AG04450 (cell line): ENCODE measurements at regions not wholly inside any gene's neighbourhood (a gene's known extent, or its start where the extent isn't known, plus 50 kb on each side); places are given as distances from the start of the nearest gene placed in this dataset.

Experiments used
- CTCF ChIA-PET: fragments of 300-600, 350-600 bp; formaldehyde crosslinking; extraction: SDS; loops from one replicate; lab custom pipeline; 2022; ENCODE audit warnings: antibody characterized with exemption, inconsistent platforms; lab: Charles Lee
- POLR2A ChIA-PET: fragments of 350-600 bp; formaldehyde crosslinking; extraction: SDS; loops from one replicate; lab custom pipeline; 2021; ENCODE audit warnings: antibody characterized with exemption, inconsistent platforms; lab: Yijun Ruan, JAX
- DNase-seq: peaks from one replicate; pipeline ENCODE4 v3.0.0-alpha.2; 2011; ENCODE audit warnings: low read depth, low spot score
- H3K27ac ChIP-seq: one replicate; pipeline ENCODE4 v1.5.1; 2012; ENCODE audit warnings: low read depth, low read length, control low read depth
- H3K27me3 ChIP-seq: one replicate; pipeline ENCODE4 v1.6.0; 2012; ENCODE audit warnings: low read length; ENCODE audit not compliant: control insufficient read depth, insufficient read depth
- H3K4me3 ChIP-seq: 2 replicates; pipeline ENCODE4 v1.5.1; 2011; ENCODE audit warnings: mild to moderate bottlenecking, low read depth, low read length, control low read depth
- H3K9me3 ChIP-seq: 2 replicates; pipeline ENCODE4 v1.5.1; 2012; ENCODE audit warnings: low read length; ENCODE audit not compliant: control insufficient read depth, insufficient read depth
- TF ChIP-seq, protein P1 (sequence below): IDR thresholded peaks from 2 replicates; pipeline ENCODE4 v1.5.1; 2011; ENCODE audit warnings: low read depth, low read length, control low read depth, inconsistent platforms

DNA sequence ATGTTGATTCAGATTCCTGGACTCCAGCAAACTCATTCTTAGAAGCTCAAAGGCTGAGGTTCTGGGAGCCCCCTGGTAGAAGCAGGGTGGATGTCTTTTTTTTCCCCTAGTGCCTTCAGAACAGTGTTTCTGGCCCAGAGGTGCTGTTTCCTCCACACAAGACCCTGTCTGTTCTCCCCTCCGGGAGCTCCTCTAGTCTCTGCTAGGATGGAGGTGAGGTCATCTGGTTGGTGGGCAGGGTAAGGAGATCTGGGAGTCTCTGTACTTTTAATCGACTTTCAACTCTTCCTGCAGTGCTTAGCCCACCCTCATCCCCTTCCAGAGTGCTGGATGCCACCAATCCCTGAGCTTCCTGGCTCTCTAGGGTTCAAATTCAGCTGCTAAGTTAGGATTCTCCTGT is 192.0 kb downstream of the SH3BP4 start:
- no peak overlapping the region for H3K4me3 ChIP-seq
- TF ChIP-seq, protein P1, sequence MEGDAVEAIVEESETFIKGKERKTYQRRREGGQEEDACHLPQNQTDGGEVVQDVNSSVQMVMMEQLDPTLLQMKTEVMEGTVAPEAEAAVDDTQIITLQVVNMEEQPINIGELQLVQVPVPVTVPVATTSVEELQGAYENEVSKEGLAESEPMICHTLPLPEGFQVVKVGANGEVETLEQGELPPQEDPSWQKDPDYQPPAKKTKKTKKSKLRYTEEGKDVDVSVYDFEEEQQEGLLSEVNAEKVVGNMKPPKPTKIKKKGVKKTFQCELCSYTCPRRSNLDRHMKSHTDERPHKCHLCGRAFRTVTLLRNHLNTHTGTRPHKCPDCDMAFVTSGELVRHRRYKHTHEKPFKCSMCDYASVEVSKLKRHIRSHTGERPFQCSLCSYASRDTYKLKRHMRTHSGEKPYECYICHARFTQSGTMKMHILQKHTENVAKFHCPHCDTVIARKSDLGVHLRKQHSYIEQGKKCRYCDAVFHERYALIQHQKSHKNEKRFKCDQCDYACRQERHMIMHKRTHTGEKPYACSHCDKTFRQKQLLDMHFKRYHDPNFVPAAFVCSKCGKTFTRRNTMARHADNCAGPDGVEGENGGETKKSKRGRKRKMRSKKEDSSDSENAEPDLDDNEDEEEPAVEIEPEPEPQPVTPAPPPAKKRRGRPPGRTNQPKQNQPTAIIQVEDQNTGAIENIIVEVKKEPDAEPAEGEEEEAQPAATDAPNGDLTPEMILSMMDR = no peak
- H3K9me3 ChIP-seq = no peaks in the 10 kb centered on the region
- no peak overlapping the region for H3K27ac ChIP-seq
- ChIA-PET CTCF (interaction anchor here (0.7 to 1.7 kb wide), 3 partner anchors 10 to 450 kb away, joined by 3 read pairs; no protein-coding TSS in a partner anchor), POLR2A (no interaction called here)
- DNase-seq = no peak
- peaks cover 43% of the 10 kb centered on the region for H3K27me3 ChIP-seq

DNA sequence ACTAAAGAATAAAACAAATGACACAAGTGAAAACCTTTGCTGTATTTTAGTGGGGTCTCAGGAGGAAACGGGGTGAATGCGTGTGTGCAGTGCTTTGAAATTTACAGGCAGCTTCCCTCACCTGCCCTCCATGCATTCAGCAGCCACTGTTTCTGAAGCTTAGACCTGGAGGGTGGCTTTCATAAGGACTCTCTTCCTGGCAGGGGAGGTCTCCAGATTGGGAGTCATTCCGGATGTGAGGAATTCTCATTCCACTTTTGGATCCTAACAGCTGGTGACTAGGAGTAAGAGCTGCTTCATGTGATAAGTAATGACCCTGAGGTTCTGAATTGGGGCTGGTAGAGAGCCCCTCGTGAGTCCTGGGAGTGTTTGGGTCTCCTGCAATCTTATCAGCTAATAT is 192.5 kb downstream of the SH3BP4 start:
- peaks cover 45% of the 10 kb centered on the region for H3K27me3 ChIP-seq
- ChIA-PET CTCF (interaction anchor here (0.7 to 2.0 kb wide), 3 partner anchors 9 to 450 kb away, joined by 3 to 11 read pairs (median 3); no protein-coding TSS in a partner anchor), POLR2A (no interaction called here)
- H3K27ac ChIP-seq = no peak overlapping the region
- H3K4me3 ChIP-seq = no peak overlapping the region
- no peak for DNase-seq
- TF ChIP-seq, protein P1 = no peak
- H3K9me3 ChIP-seq = no peaks in the 10 kb centered on the region

DNA sequence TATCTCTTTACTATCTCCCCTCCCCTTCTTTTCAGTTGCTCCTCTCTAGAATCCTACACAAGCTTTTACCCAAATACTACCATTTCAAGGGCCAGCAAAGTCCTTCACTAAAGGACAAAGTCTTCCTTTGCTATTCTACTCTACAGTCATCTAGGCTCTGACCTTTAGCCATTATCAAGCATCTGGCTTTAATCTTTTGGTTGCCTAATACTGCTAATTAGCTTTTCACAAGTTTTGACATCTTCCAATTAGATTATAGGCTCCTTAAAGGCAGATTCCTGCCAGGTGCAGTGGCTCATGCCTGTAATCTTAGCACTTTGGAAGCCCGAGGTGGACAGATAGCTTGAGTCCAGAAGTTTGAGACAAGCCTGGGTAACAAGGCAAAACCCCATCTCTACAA is 194.4 kb downstream of the SH3BP4 start:
- no peaks in the 10 kb centered on the region for H3K9me3 ChIP-seq
- H3K27me3 ChIP-seq = peaks cover 40% of the 10 kb centered on the region
- no peak for DNase-seq
- ChIA-PET POLR2A (no interaction called here), CTCF (interaction anchor here (1.7 to 2.6 kb wide), 3 partner anchors 10 to 600 kb away, joined by 6 to 11 read pairs (median 9); no protein-coding TSS in a partner anchor)
- no peak overlapping the region for H3K27ac ChIP-seq
- no peak overlapping the region for H3K4me3 ChIP-seq
- TF ChIP-seq, protein P1 = no peak

DNA sequence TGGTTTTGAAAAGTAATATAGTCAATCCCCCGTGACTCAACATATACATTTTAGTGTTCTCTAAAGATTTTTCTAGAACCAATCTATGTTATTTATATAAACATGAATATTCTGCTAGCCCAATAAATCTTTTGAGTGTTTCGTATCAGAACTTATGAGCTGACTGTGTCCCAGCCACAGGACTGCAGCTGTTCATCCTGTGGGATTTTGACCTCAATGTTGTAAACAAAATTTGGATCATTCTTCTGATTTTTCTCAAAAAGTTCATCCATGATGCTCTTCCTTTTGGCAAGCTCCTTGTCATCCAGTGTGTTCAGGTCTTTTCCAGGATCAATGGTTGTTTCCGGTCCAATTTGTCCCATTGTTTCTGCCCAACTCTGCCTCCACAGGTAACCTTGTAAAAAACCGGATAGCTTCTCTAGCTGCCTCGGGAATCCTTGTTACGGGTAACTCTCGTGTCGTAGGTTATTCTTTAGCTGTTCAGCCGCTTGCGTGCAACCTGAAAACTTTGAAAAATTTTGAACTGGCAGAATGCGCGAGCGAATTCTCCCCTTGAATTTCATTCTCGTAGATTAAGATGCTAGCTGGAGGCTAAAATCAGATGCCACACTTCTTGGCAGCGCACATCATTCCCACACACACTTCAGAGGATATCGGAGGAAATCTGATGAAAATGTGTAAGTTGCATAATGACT is 195.2 kb downstream of the SH3BP4 start:
- DNase-seq = no peak
- no peaks in the 10 kb centered on the region for H3K9me3 ChIP-seq
- no peak overlapping the region for H3K4me3 ChIP-seq
- no peak overlapping the region for H3K27ac ChIP-seq
- POLR2A ChIA-PET = no interaction called here
- CTCF ChIA-PET = interaction anchor here (1.4 to 2.6 kb wide), 3 partner anchors 447 to 599 kb away, joined by 5 to 9 read pairs (median 6); no protein-coding TSS in a partner anchor
- H3K27me3 ChIP-seq = peaks cover 40% of the 10 kb centered on the region
- TF ChIP-seq, protein P1 = no peak
